ENCODE measurements at regions not wholly inside any gene's neighbourhood (a gene's known extent, or its start where the extent isn't known, plus 50 kb on each side); places are given as distances from the start of the nearest gene placed in this dataset.

DNA sequence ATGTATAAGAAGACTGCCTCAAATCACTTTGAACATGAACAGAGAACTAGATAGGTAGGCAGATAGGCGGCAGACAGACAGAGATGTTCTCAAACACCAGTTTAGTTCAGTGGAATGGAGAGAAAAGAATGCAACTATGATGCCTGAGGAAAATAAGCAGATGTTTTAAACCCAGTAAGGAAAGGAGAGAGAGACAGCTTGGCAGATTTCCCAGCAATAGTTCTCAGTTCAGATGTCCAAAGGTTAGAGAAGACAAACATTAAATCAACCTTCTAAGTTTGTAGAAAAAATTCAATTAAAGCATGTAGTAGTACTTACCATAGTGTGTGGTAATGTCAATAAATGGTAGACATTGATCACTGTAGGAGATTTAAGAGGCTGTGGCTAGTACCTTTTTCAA lies 209.6 kb upstream of the PFN2 start:
- Histone ChIP-seq H3K4me1 (ENCODE audit: control insufficient read depth, insufficient read depth, low read length) (peaks cover 2% of the 10 kb centered on the region), H3K9ac (ENCODE audit: low read depth, low read length) (no peak overlapping the region)

More for the DNA sequence above, 209.6 kb upstream of the PFN2 start:
- no peak for TF ChIP-seq RCOR1 (IDR thresholded peaks at IDR 0.05; ENCODE audit: insufficient replicate concordance, low read length)
- no peak for TF ChIP-seq MAFK (IDR thresholded peaks at IDR 0.05; ENCODE audit: low read depth, low read length)
- TF ChIP-seq, protein P1, sequence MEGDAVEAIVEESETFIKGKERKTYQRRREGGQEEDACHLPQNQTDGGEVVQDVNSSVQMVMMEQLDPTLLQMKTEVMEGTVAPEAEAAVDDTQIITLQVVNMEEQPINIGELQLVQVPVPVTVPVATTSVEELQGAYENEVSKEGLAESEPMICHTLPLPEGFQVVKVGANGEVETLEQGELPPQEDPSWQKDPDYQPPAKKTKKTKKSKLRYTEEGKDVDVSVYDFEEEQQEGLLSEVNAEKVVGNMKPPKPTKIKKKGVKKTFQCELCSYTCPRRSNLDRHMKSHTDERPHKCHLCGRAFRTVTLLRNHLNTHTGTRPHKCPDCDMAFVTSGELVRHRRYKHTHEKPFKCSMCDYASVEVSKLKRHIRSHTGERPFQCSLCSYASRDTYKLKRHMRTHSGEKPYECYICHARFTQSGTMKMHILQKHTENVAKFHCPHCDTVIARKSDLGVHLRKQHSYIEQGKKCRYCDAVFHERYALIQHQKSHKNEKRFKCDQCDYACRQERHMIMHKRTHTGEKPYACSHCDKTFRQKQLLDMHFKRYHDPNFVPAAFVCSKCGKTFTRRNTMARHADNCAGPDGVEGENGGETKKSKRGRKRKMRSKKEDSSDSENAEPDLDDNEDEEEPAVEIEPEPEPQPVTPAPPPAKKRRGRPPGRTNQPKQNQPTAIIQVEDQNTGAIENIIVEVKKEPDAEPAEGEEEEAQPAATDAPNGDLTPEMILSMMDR (conservative IDR thresholded peaks at IDR 0.05; ENCODE audit: low read depth, low read length): no peak
- no peak for TF ChIP-seq FOS (IDR thresholded peaks at IDR 0.05; ENCODE audit: low read depth, low read length)
- no peak for TF ChIP-seq CHD1 (IDR thresholded peaks at IDR 0.05; ENCODE audit: low read depth, low read length)
- TF ChIP-seq CEBPB (IDR thresholded peaks at IDR 0.05; ENCODE audit: low read depth, low read length): no peak
- TF ChIP-seq RAD21 (IDR thresholded peaks at IDR 0.05; ENCODE audit: low read length): no peak
- no peak for TF ChIP-seq POLR2A (IDR thresholded peaks at IDR 0.05; ENCODE audit: low read depth, low read length)
- no peak for TF ChIP-seq MXI1 (IDR thresholded peaks at IDR 0.05; ENCODE audit: borderline replicate concordance, low read depth, low read length)
- TF ChIP-seq RFX5 (IDR thresholded peaks at IDR 0.05; ENCODE audit: low read depth, low read length): no peak
- TF ChIP-seq, protein P2, sequence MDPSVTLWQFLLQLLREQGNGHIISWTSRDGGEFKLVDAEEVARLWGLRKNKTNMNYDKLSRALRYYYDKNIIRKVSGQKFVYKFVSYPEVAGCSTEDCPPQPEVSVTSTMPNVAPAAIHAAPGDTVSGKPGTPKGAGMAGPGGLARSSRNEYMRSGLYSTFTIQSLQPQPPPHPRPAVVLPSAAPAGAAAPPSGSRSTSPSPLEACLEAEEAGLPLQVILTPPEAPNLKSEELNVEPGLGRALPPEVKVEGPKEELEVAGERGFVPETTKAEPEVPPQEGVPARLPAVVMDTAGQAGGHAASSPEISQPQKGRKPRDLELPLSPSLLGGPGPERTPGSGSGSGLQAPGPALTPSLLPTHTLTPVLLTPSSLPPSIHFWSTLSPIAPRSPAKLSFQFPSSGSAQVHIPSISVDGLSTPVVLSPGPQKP (IDR thresholded peaks at IDR 0.05; ENCODE audit: borderline replicate concordance, low read depth, low read length): no peak
- TF ChIP-seq SMC3 (IDR thresholded peaks at IDR 0.05; ENCODE audit: low read depth, low read length): no peak
- no peak for TF ChIP-seq BHLHE40 (IDR thresholded peaks at IDR 0.05; ENCODE audit: low read depth, low read length)
- no peak for TF ChIP-seq NFE2L2 (IDR thresholded peaks at IDR 0.05; ENCODE audit: low read depth, low read length)
- no peak for TF ChIP-seq MAZ (IDR thresholded peaks at IDR 0.05; ENCODE audit: borderline replicate concordance, low read depth, low read length)
- TF ChIP-seq, protein P3, sequence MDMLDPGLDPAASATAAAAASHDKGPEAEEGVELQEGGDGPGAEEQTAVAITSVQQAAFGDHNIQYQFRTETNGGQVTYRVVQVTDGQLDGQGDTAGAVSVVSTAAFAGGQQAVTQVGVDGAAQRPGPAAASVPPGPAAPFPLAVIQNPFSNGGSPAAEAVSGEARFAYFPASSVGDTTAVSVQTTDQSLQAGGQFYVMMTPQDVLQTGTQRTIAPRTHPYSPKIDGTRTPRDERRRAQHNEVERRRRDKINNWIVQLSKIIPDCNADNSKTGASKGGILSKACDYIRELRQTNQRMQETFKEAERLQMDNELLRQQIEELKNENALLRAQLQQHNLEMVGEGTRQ (IDR thresholded peaks at IDR 0.05; ENCODE audit: low read depth, low read length): no peak
- H3K23ac ChIP-seq (ENCODE audit: low read depth, low read length): no peak overlapping the region
- intact Hi-C loops (cut with micrococcal nuclease): loop anchor here (5.0 kb wide), 1 partner anchor 98 kb away; no protein-coding TSS in a partner anchor
- POLR2A ChIA-PET (ENCODE audit: unreplicated experiment): no interaction called here
- BruUV-seq (replicated peaks): no TSS peak
- no peak overlapping the region for H3K4me2 ChIP-seq (ENCODE audit: low read depth, low read length)
- H3K9me1 ChIP-seq (ENCODE audit: insufficient read depth, low read length): no peaks in the 10 kb centered on the region; the same call in 1 of the 2 replicates
- ATAC-seq (ENCODE audit: low read depth) (peak; percentile 33), DNase-seq (peak; percentile 86)
- H4K8ac ChIP-seq (ENCODE audit: low read depth in 2 of 2, low read length in 2 of 2): no peak overlapping the region
- no peak overlapping the region for H2AFZ ChIP-seq (replicated peaks; ENCODE audit: low read length, poor library complexity)
- CTCF ChIA-PET: interaction anchor here (1.3 kb wide), 1 partner anchor 213 kb away, joined by 3 read pairs; no protein-coding TSS in a partner anchor
- no peak overlapping the region for H2BK120ac ChIP-seq (ENCODE audit: low read depth, low read length)
- H3K4me3 ChIP-seq (ENCODE audit: insufficient read depth, low read depth, low read length): no peak overlapping the region
- H4K5ac ChIP-seq (ENCODE audit: low read depth, low read length): no peak overlapping the region
- H2BK20ac ChIP-seq (ENCODE audit: low read depth, low read length): no peak overlapping the region
- no peaks in the 10 kb centered on the region for H4K20me1 ChIP-seq (ENCODE audit: insufficient read depth, low read length)
- no peaks in the 10 kb centered on the region for H3K27me3 ChIP-seq (ENCODE audit: control insufficient read depth, insufficient read depth, low read length)
- in situ Hi-C loops (cut with MboI; ENCODE audit: low sequenced_read_pairs): loop anchor here (5.0 kb wide), 1 partner anchor 213 kb away; no protein-coding TSS in a partner anchor
- H3K36me3 ChIP-seq (ENCODE audit: control insufficient read depth, insufficient read depth, low read length): no peaks in the 10 kb centered on the region
- H3K14ac ChIP-seq (replicated peaks; ENCODE audit: low read depth, low read length): no peak overlapping the region
- no peak overlapping the region for H3K18ac ChIP-seq (ENCODE audit: low read depth, low read length)
- no peak overlapping the region for H3K27ac ChIP-seq (ENCODE audit: insufficient read depth, low read length)
- H2AK5ac ChIP-seq (ENCODE audit: low read depth, low read length): no peak overlapping the region
- H3K56ac ChIP-seq (ENCODE audit: extremely low read depth, insufficient read depth, low read length): no peak overlapping the region
- dilution Hi-C loops (cut with HindIII; ENCODE audit: low sequenced_read_pairs, unreplicated experiment): no loop called here
- peaks cover 0 to 5% of the 10 kb centered on the region in 2 experiments; a peak in 1 of 4 replicates for H3K79me1 ChIP-seq (ENCODE audit: low read depth in 1 of 2, low read length in 2 of 2)
- H2AK9ac ChIP-seq (replicated peaks; ENCODE audit: low read depth, low read length, poor library complexity): no peak overlapping the region
- no peak overlapping the region for H4K91ac ChIP-seq (ENCODE audit: insufficient read depth, low read depth, low read length)
- no peak overlapping the region for H2BK5ac ChIP-seq (ENCODE audit: low read depth, low read length, poor library complexity, severe bottlenecking)
- WGBS, 2 experiments (ENCODE audit: extremely low coverage in 2 of 2, insufficient read length in 1 of 2): no CpG with 5 or more reads among the region's 1 CpG
- no peak overlapping the region for H3K4ac ChIP-seq (ENCODE audit: low read depth, low read length)
- no peak overlapping the region for H2BK15ac ChIP-seq (ENCODE audit: low read depth, low read length)
- no peaks in the 10 kb centered on the region for H3K9me3 ChIP-seq (ENCODE audit: control insufficient read depth, insufficient read depth, low read length)

All from IMR-90 (cell line).